ENCODE measurements at regions not wholly inside any gene's neighbourhood (a gene's known extent, or its start where the extent isn't known, plus 50 kb on each side); places are given as distances from the start of the nearest gene placed in this dataset.

DNA sequence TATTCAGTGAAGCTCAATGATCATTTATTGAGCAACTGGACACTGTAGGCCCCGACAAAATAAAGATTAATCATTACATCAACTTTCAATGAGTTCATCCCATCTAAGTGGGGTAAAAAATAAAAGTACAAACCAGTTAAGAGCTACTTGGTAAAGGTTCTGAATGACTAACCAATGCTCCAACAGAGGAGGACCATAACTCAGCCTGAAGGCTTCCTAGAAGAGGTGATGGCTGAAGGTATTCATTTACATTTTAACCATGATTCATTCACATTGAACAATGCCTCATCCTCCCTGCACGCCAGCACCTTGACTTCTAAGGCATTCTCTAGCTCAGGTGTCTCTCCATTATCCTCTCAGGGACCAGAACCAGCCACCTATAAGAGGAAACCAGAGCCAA, 201.4 kb downstream of the ZNF462 start:
- H3K4me3 ChIP-seq (ENCODE audit: low read depth, poor library complexity, severe bottlenecking), result no peak overlapping the region
- TF ChIP-seq, protein P1, sequence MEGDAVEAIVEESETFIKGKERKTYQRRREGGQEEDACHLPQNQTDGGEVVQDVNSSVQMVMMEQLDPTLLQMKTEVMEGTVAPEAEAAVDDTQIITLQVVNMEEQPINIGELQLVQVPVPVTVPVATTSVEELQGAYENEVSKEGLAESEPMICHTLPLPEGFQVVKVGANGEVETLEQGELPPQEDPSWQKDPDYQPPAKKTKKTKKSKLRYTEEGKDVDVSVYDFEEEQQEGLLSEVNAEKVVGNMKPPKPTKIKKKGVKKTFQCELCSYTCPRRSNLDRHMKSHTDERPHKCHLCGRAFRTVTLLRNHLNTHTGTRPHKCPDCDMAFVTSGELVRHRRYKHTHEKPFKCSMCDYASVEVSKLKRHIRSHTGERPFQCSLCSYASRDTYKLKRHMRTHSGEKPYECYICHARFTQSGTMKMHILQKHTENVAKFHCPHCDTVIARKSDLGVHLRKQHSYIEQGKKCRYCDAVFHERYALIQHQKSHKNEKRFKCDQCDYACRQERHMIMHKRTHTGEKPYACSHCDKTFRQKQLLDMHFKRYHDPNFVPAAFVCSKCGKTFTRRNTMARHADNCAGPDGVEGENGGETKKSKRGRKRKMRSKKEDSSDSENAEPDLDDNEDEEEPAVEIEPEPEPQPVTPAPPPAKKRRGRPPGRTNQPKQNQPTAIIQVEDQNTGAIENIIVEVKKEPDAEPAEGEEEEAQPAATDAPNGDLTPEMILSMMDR (IDR thresholded peaks at IDR 0.05), result no peak
- TF ChIP-seq POLR2A (IDR thresholded peaks at IDR 0.05), result no peak
- WGBS, 2 donors, result 94 to 97% methylated on average over 2 of the region's 2 CpGs
- intact Hi-C loops (cut with DNase I; ENCODE audit: low total_unique reads), result loop anchor here (5.0 kb wide), 1 partner anchor 672 kb away; no protein-coding TSS in a partner anchor
- no peak for DNase-seq (ENCODE audit: low spot score in 2 of 2)

DNA sequence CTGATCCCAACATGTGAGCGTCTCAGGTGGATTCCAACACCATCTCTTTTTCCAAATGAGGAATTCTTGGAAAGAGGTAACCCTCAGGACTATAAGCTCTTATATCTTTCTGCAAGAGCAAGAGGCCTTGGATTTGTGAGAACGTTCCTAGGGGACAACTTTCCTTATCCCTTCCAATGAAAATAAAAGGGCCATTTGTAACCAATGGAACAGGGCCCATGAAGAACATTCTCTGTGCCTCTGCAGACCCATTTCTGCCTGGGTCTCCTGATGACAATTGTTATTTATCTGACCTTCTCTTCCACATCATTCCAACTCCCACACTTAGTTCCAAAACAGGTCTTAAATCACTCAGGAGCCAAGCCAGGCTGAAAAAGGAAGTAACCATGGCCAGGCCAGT, 202.6 kb downstream of the ZNF462 start:
- 84 to 86% methylated on average over 2 of the region's 2 CpGs for WGBS, 2 donors
- no peak for DNase-seq (ENCODE audit: low spot score in 2 of 2)
- no peak for TF ChIP-seq POLR2A (IDR thresholded peaks at IDR 0.05)
- TF ChIP-seq, protein P1 (IDR thresholded peaks at IDR 0.05), result no peak
- no peak overlapping the region for H3K4me3 ChIP-seq (ENCODE audit: low read depth, poor library complexity, severe bottlenecking)
- intact Hi-C loops (cut with DNase I; ENCODE audit: low total_unique reads), result no loop called here

DNA sequence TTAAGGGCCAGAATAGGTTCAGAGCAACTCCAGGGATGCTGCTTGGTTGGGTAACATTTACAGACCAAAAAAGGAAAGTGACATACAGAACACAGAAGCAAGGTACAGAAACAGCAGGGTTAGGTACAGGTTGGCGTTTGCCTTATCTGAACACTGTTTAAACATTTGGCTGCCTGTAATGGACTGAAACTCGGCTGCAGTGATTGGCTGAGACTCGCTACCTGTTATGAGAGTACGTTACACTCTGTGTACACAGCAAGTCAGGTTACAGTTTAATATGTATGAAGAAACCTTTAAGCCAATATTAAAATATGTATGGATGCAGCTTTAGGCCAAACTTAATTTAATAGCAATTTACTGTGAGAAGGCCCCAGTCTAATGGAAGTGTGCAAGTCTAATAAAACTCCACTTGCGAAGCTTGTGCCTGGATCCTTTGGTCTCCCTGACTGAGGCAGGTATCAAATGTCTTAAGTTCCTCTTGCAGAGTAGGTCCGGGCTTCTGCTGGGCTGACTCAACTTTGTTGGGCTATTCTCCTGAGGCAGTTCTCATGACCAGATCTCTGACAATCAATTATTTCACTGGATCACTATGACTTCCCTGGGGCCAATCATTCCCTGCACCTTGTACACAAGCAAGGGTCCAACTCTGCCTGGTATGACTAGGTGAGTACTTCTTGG, 204.9 kb downstream of the ZNF462 start:
- 90 to 92% methylated on average over 6 of the region's 6 CpGs for WGBS, 2 donors
- TF ChIP-seq POLR2A (IDR thresholded peaks at IDR 0.05), result no peak
- TF ChIP-seq, protein P1 (IDR thresholded peaks at IDR 0.05), result no peak
- no peak for DNase-seq (ENCODE audit: low spot score in 2 of 2)
- H3K4me3 ChIP-seq (ENCODE audit: low read depth, poor library complexity, severe bottlenecking), result no peak overlapping the region
- intact Hi-C loops (cut with DNase I; ENCODE audit: low total_unique reads), result no loop called here

DNA sequence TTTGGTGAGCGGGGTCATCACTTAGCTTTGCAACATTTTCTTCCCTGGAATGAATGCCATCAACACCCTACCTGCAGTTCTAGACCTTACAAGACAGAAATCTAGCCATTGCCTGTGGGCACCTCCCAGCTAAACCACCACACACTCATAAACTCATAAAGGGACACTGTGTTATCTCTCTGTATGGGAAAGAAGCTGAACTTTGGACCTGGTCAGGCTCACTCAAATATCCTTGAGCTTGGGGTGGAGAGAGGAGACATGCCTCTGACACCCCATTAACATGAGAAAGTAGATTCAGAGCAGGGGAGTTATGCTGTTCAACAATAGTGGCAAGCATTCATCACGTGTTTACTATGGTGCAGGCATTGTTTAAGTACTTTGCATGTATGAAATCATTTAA, 205.6 kb downstream of the ZNF462 start:
- no peak overlapping the region for H3K4me3 ChIP-seq (ENCODE audit: low read depth, poor library complexity, severe bottlenecking)
- no peak for DNase-seq (ENCODE audit: low spot score in 2 of 2)
- 83 to 93% methylated on average over 2 of the region's 2 CpGs for WGBS, 2 donors
- TF ChIP-seq, protein P1 (IDR thresholded peaks at IDR 0.05), result no peak
- no peak for TF ChIP-seq POLR2A (IDR thresholded peaks at IDR 0.05)
- intact Hi-C loops (cut with DNase I; ENCODE audit: low total_unique reads), result no loop called here

DNA sequence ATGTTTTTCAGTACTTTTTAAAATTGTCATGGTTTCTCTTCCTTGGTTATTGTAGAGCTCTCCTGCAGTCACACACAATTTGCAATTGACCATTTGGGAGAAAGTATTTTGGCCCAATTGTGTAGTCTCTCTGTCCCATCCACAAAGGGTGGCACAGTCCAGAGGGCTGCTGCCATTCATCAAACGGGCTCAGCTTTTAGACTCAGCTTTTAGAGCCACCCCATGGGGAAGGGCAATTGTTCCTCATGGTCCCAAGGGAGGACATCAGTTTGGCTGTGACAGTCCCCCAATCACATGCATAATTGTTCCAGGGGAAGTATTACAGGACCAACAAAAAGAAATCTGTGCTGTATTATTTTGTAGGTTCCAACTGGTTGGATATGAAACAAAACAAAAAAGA, 207.6 kb downstream of the ZNF462 start:
- intact Hi-C loops (cut with DNase I; ENCODE audit: low total_unique reads), result no loop called here
- TF ChIP-seq, protein P1 (IDR thresholded peaks at IDR 0.05), result no peak
- TF ChIP-seq POLR2A (IDR thresholded peaks at IDR 0.05), result no peak
- no peak for DNase-seq (ENCODE audit: low spot score in 2 of 2)
- WGBS, 2 donors, result 47 to 56% methylated on average over 1 of the region's 1 CpG
- H3K4me3 ChIP-seq (ENCODE audit: low read depth, poor library complexity, severe bottlenecking), result no peak overlapping the region

DNA sequence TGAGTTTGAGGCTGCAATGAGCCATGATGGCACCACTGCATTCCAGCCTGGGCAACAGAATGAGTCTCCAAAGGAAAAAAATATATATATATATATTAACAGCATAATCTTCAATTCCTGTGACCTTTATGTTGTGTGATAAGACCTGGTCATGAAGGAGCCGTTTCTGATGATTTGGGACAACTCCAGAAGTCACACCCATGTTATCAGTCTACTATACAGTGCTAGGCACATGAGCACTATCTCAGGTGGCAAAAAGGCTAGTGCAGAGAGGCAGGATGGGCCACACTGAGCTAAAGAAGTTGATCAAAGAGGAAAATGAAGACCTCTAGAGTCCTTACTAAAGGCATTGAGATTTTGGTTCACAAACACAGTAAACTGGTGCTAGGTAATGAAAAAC, 205.0 kb upstream of the RAD23B start:
- intact Hi-C loops (cut with DNase I; ENCODE audit: low total_unique reads), result no loop called here
- H3K4me3 ChIP-seq (ENCODE audit: low read depth, poor library complexity, severe bottlenecking), result no peak overlapping the region
- no peak for DNase-seq (ENCODE audit: low spot score in 2 of 2)
- TF ChIP-seq, protein P1 (IDR thresholded peaks at IDR 0.05), result no peak
- TF ChIP-seq POLR2A (IDR thresholded peaks at IDR 0.05), result no peak
- WGBS, 2 donors, result 58 to 67% methylated on average over 1 of the region's 1 CpG
